GM12891 (cell line): ENCODE measurements at regions not wholly inside any gene's neighbourhood (a gene's known extent, or its start where the extent isn't known, plus 50 kb on each side); places are given as distances from the start of the nearest gene placed in this dataset.

Experiments
- POLR2A ChIP-seq: IDR thresholded peaks from 2 replicates; pipeline ENCODE4 v1.6.1; 2011; ENCODE audit warnings: low read depth, low read length, control low read depth
- SPI1 ChIP-seq: IDR thresholded peaks from 2 replicates; pipeline ENCODE4 v1.6.1; 2011; ENCODE audit warnings: low read depth, low read length, control low read depth

- TF ChIP-seq POLR2A (no peak), SPI1 (no peak)
These were observed 118.7 kb upstream of the WWC1 start for GRCh38 chr5:168172760-168173223.
